ENCODE measurements at regions not wholly inside any gene's neighbourhood (a gene's known extent, or its start where the extent isn't known, plus 50 kb on each side); places are given as distances from the start of the nearest gene placed in this dataset.

GRCh38 chr2:144693179-144693578, 173.3 kb upstream of the ZEB2 start:
- Histone ChIP-seq H3K36me3 (ENCODE audit: control insufficient read depth, insufficient read depth, low read length) (no peaks in the 10 kb centered on the region), H3K9ac (ENCODE audit: low read length) (no peak overlapping the region), H3K27me3 (ENCODE audit: control insufficient read depth, insufficient read depth, low read length) (no peaks in the 10 kb centered on the region), H3K9me3 (ENCODE audit: control insufficient read depth, insufficient read depth, low read depth, low read length) (no peaks in the 10 kb centered on the region), H3K4me1 (ENCODE audit: control insufficient read depth, insufficient read depth, low read length) (no peaks in the 10 kb centered on the region), H3K27ac (ENCODE audit: low read depth, low read length) (no peak overlapping the region), H3K4me3 (ENCODE audit: low read depth, low read length) (no peak overlapping the region)

- Histone ChIP-seq H3K4me3 (ENCODE audit: low read depth, low read length) (no peak overlapping the region), H3K36me3 (ENCODE audit: control insufficient read depth, insufficient read depth, low read length) (no peaks in the 10 kb centered on the region), H3K27ac (ENCODE audit: low read depth, low read length) (no peak overlapping the region), H3K27me3 (ENCODE audit: control insufficient read depth, insufficient read depth, low read length) (no peaks in the 10 kb centered on the region), H3K9me3 (ENCODE audit: control insufficient read depth, insufficient read depth, low read depth, low read length) (no peaks in the 10 kb centered on the region), H3K9ac (ENCODE audit: low read length) (no peak overlapping the region), H3K4me1 (ENCODE audit: control insufficient read depth, insufficient read depth, low read length) (no peaks in the 10 kb centered on the region)
These were observed 172.7 kb upstream of the ZEB2 start for GRCh38 chr2:144692661-144693060.

DNA sequence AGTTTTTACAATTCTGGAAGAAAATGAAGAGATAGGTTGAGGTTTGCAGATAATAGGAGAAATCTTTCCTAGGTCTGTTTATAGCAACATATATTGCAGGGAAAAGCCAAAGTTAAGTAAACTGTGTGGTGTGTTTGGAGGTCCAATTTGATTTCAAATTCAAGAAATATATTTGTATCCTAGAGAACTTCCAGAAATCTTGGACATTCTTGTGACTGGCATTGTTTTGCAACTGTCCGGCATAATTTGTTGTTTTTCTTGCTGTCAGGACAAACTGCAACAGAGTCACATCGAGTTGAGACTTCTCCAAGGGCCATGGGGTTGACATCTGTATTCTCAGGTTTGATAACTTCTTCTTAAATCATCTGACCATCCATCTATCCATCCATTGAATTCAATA, 170.9 kb upstream of the ZEB2 start:
- H3K27ac ChIP-seq (ENCODE audit: low read depth, low read length), result no peak overlapping the region
- no peaks in the 10 kb centered on the region for H3K36me3 ChIP-seq (ENCODE audit: control insufficient read depth, insufficient read depth, low read length)
- no peaks in the 10 kb centered on the region for H3K9me3 ChIP-seq (ENCODE audit: control insufficient read depth, insufficient read depth, low read depth, low read length)
- H3K9ac ChIP-seq (ENCODE audit: low read length), result no peak overlapping the region
- no peak overlapping the region for H3K4me3 ChIP-seq (ENCODE audit: low read depth, low read length)
- no peaks in the 10 kb centered on the region for H3K27me3 ChIP-seq (ENCODE audit: control insufficient read depth, insufficient read depth, low read length)
- no peaks in the 10 kb centered on the region for H3K4me1 ChIP-seq (ENCODE audit: control insufficient read depth, insufficient read depth, low read length)

DNA sequence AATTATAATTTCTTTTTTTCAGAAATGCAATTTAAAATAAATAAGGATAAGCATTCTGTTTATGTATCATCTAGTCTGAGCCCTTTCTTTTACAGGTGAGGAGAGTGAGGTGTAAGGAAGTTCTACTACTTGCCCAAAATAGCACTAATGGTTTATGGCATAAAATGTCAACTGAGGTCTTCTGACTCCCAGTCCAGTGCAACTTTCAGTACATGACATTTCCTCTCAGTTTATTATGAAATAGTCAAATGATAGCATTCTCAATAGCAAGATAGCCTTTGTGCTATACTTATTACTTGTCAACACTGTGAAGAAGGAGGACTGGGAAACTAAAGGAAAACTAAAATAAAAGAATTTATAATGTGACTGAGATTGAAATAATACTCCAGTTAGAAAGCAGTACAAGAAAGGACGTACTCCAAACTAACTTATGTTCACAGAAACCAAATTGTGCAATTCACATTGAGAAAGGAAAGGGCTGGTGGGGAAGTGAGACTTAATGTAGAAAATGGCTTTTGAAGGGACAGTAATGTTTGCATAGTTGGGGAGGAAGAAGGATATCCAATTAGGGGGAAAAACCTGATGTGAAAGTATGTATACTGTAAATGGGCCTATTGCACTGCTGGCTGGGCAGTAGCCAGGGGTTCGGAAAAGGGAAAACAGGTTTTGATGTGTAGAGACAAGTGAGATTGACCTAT, 166.7 kb upstream of the ZEB2 start:
- Histone ChIP-seq H3K9ac (ENCODE audit: low read length) (no peak overlapping the region), H3K27ac (ENCODE audit: low read depth, low read length) (no peak overlapping the region), H3K9me3 (ENCODE audit: control insufficient read depth, insufficient read depth, low read depth, low read length) (no peaks in the 10 kb centered on the region), H3K4me1 (ENCODE audit: control insufficient read depth, insufficient read depth, low read length) (no peaks in the 10 kb centered on the region), H3K4me3 (ENCODE audit: low read depth, low read length) (no peak overlapping the region), H3K27me3 (ENCODE audit: control insufficient read depth, insufficient read depth, low read length) (no peaks in the 10 kb centered on the region), H3K36me3 (ENCODE audit: control insufficient read depth, insufficient read depth, low read length) (no peaks in the 10 kb centered on the region)

DNA sequence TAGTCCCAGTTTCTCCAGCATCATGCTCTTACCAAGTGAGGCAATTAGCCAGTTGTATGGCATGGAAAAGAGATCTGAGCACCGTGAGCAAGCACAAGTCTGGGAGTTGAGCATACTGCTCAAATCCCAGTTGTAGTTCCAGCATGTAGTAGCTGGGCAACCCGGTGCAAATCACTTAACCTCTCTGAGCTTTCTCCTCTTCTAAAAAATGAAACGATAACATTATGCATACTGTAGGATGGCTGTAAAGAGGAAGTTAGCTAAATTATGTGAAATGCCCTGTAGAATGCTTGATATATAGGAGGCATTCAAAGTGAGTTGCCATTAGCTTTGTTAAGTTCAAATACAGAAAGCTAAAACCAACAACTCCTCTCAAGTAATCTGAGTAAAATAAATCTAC, 164.0 kb upstream of the ZEB2 start:
- Histone ChIP-seq H3K9ac (ENCODE audit: low read length) (no peak overlapping the region), H3K27ac (ENCODE audit: low read depth, low read length) (no peak overlapping the region), H3K9me3 (ENCODE audit: control insufficient read depth, insufficient read depth, low read depth, low read length) (no peaks in the 10 kb centered on the region), H3K4me3 (ENCODE audit: low read depth, low read length) (no peak overlapping the region), H3K27me3 (ENCODE audit: control insufficient read depth, insufficient read depth, low read length) (no peaks in the 10 kb centered on the region), H3K4me1 (ENCODE audit: control insufficient read depth, insufficient read depth, low read length) (no peaks in the 10 kb centered on the region), H3K36me3 (ENCODE audit: control insufficient read depth, insufficient read depth, low read length) (no peaks in the 10 kb centered on the region)

GRCh38 chr2:144683107-144683753, 163.3 kb upstream of the ZEB2 start:
- Histone ChIP-seq H3K27me3 (ENCODE audit: control insufficient read depth, insufficient read depth, low read length) (no peaks in the 10 kb centered on the region), H3K27ac (ENCODE audit: low read depth, low read length) (no peak overlapping the region), H3K4me1 (ENCODE audit: control insufficient read depth, insufficient read depth, low read length) (no peaks in the 10 kb centered on the region), H3K36me3 (ENCODE audit: control insufficient read depth, insufficient read depth, low read length) (no peaks in the 10 kb centered on the region), H3K9me3 (ENCODE audit: control insufficient read depth, insufficient read depth, low read depth, low read length) (no peaks in the 10 kb centered on the region), H3K4me3 (ENCODE audit: low read depth, low read length) (no peak overlapping the region), H3K9ac (ENCODE audit: low read length) (no peak overlapping the region)

DNA sequence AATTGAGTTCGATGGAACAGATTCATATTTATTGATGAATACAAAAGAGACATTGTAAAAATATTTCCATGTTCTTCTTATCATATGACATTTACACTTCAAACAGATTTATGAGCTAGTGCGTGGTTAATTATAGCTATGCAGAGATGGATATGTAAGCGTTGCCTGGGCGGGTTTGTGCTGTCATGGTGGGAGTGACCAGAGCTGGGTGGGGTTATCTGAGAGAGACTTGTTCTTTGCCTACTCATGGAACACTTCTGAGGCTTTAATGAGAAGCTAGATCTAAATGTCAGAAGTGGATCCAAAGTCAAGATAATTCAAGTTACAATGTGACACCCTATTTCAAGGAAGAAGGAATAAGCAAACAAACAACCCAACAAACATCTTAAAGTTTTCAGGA, 162.3 kb upstream of the ZEB2 start:
- H3K9me3 ChIP-seq (ENCODE audit: control insufficient read depth, insufficient read depth, low read depth, low read length), result no peaks in the 10 kb centered on the region
- H3K27ac ChIP-seq (ENCODE audit: low read depth, low read length), result no peak overlapping the region
- H3K27me3 ChIP-seq (ENCODE audit: control insufficient read depth, insufficient read depth, low read length), result no peaks in the 10 kb centered on the region
- H3K4me3 ChIP-seq (ENCODE audit: low read depth, low read length), result no peak overlapping the region
- no peaks in the 10 kb centered on the region for H3K4me1 ChIP-seq (ENCODE audit: control insufficient read depth, insufficient read depth, low read length)
- H3K9ac ChIP-seq (ENCODE audit: low read length), result no peak overlapping the region
- no peaks in the 10 kb centered on the region for H3K36me3 ChIP-seq (ENCODE audit: control insufficient read depth, insufficient read depth, low read length)

- Histone ChIP-seq H3K9me3 (ENCODE audit: control insufficient read depth, insufficient read depth, low read depth, low read length) (no peaks in the 10 kb centered on the region), H3K36me3 (ENCODE audit: control insufficient read depth, insufficient read depth, low read length) (no peaks in the 10 kb centered on the region), H3K27me3 (ENCODE audit: control insufficient read depth, insufficient read depth, low read length) (no peaks in the 10 kb centered on the region), H3K9ac (ENCODE audit: low read length) (no peak overlapping the region), H3K27ac (ENCODE audit: low read depth, low read length) (no peak overlapping the region), H3K4me1 (ENCODE audit: control insufficient read depth, insufficient read depth, low read length) (no peaks in the 10 kb centered on the region), H3K4me3 (ENCODE audit: low read depth, low read length) (no peak overlapping the region)
These were observed 161.5 kb upstream of the ZEB2 start for GRCh38 chr2:144681389-144681788.

DNA sequence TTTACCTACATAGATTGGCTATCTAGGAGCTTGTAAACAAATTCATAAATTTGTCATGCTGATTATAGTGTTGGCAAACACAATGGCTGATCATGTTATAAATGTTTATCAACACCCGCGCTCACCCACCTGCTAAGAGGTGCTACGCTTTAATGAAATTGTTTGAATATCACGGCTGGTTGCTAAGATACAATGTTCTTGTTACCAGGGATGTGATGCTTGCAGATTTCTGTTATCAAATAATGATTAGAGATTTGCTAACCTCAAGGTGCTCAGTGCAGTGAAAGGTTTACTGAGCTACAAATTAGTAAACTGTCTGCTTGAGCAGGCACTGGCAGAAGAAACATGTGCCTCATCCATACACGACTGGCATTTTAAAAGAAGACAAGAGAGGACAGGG, 160.0 kb upstream of the ZEB2 start:
- H3K36me3 ChIP-seq (ENCODE audit: control insufficient read depth, insufficient read depth, low read length), result no peaks in the 10 kb centered on the region
- H3K27me3 ChIP-seq (ENCODE audit: control insufficient read depth, insufficient read depth, low read length), result no peaks in the 10 kb centered on the region
- H3K9me3 ChIP-seq (ENCODE audit: control insufficient read depth, insufficient read depth, low read depth, low read length), result no peaks in the 10 kb centered on the region
- H3K4me1 ChIP-seq (ENCODE audit: control insufficient read depth, insufficient read depth, low read length), result no peaks in the 10 kb centered on the region
- H3K9ac ChIP-seq (ENCODE audit: low read length), result no peak overlapping the region
- no peak overlapping the region for H3K4me3 ChIP-seq (ENCODE audit: low read depth, low read length)
- no peak overlapping the region for H3K27ac ChIP-seq (ENCODE audit: low read depth, low read length)

GRCh38 chr2:144678736-144679135, 158.8 kb upstream of the ZEB2 start:
- no peaks in the 10 kb centered on the region for H3K36me3 ChIP-seq (ENCODE audit: control insufficient read depth, insufficient read depth, low read length)
- no peaks in the 10 kb centered on the region for H3K27me3 ChIP-seq (ENCODE audit: control insufficient read depth, insufficient read depth, low read length)
- H3K4me3 ChIP-seq (ENCODE audit: low read depth, low read length), result no peak overlapping the region
- no peak overlapping the region for H3K9ac ChIP-seq (ENCODE audit: low read length)
- H3K9me3 ChIP-seq (ENCODE audit: control insufficient read depth, insufficient read depth, low read depth, low read length), result no peaks in the 10 kb centered on the region
- H3K27ac ChIP-seq (ENCODE audit: low read depth, low read length), result no peak overlapping the region
- H3K4me1 ChIP-seq (ENCODE audit: control insufficient read depth, insufficient read depth, low read length), result no peaks in the 10 kb centered on the region

GRCh38 chr2:144675731-144676130, 155.8 kb upstream of the ZEB2 start:
- no peak overlapping the region for H3K4me3 ChIP-seq (ENCODE audit: low read depth, low read length)
- H3K9ac ChIP-seq (ENCODE audit: low read length), result no peak overlapping the region
- H3K27ac ChIP-seq (ENCODE audit: low read depth, low read length), result no peak overlapping the region
- no peaks in the 10 kb centered on the region for H3K27me3 ChIP-seq (ENCODE audit: control insufficient read depth, insufficient read depth, low read length)
- no peaks in the 10 kb centered on the region for H3K9me3 ChIP-seq (ENCODE audit: control insufficient read depth, insufficient read depth, low read depth, low read length)
- no peaks in the 10 kb centered on the region for H3K36me3 ChIP-seq (ENCODE audit: control insufficient read depth, insufficient read depth, low read length)
- H3K4me1 ChIP-seq (ENCODE audit: control insufficient read depth, insufficient read depth, low read length), result no peaks in the 10 kb centered on the region

Measured in HUES6 (cell line).